ENCODE measurements at regions not wholly inside any gene's neighbourhood (a gene's known extent, or its start where the extent isn't known, plus 50 kb on each side); places are given as distances from the start of the nearest gene placed in this dataset.

DNA sequence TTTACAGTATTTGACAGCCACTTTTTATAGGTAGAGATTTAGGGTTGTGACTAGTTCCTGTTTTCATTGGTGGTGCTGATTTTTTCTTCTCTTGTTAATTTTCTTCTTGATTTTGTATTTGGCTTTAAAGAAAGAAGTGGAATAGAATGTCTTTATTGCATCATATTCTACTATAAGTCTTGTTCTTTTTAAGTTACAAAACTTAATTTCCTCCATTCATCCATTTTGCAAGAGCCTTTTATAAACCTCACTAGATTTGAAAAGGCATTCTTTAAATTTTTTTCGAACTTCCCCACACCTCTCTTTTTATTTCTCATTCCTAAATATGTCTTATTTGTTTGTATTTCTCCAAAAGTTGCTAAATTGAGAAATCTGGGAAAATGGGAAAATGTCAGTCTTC lies 1368.6 kb upstream of the ADGRL4 start:
- no peak overlapping the region for H4K5ac ChIP-seq (ENCODE audit: insufficient read length, low read depth, low read length)
- H3K27ac ChIP-seq (ENCODE audit: low read depth, low read length), result no peak overlapping the region
- H3K79me1 ChIP-seq (ENCODE audit: low read depth, low read length), result no peaks in the 10 kb centered on the region
- no peaks in the 10 kb centered on the region for H3K27me3 ChIP-seq (replicated peaks in 1 of 4; ENCODE audit: control insufficient read depth in 3 of 4, extremely low read depth in 1 of 4, insufficient read depth in 3 of 4, low read length in 3 of 4)
- TF ChIP-seq CEBPB (IDR thresholded peaks at IDR 0.05; ENCODE audit: low read depth, low read length) (no peak), PHF8 (conservative IDR thresholded peaks at IDR 0.05; ENCODE audit: low read depth, low read length) (no peak), EZH2 (IDR thresholded peaks at IDR 0.05; ENCODE audit: low read depth, low read length, severe bottlenecking) (no peak)
- DNase-seq (ENCODE audit: low read depth in 1 of 2, low spot score in 2 of 2) (no peak), FAIRE-seq (no peak)
- no peak overlapping the region for H2BK15ac ChIP-seq (ENCODE audit: low read length)
- H3K9ac ChIP-seq (replicated peaks in 1 of 4; ENCODE audit: extremely low read depth in 1 of 4, low read depth in 3 of 4, low read length in 3 of 4), result no peak overlapping the region
- 91 to 100% methylated on average over 1 of the region's 1 CpG for WGBS, 2 experiments (ENCODE audit: extremely low coverage in 1 of 2, insufficient coverage in 1 of 2, insufficient read length in 1 of 2, insufficient replicate concordance in 2 of 2, low coverage in 1 of 2, low lambda C conversion rate in 2 of 2, missing lambda C conversion rate in 1 of 2)
- H4K91ac ChIP-seq (replicated peaks; ENCODE audit: insufficient read length, low read length), result no peak overlapping the region
- ChIA-PET POLR2A (ENCODE audit: partially characterized antibody) (no interaction called here), CTCF (ENCODE audit: partially characterized antibody) (no interaction called here)
- no peak overlapping the region for H2BK12ac ChIP-seq (ENCODE audit: low read depth, low read length)
- no peak overlapping the region for H2BK20ac ChIP-seq (ENCODE audit: low read length)
- H3K18ac ChIP-seq (ENCODE audit: extremely low read depth, low read length), result no peak overlapping the region
- no peaks in the 10 kb centered on the region for H3K36me3 ChIP-seq (ENCODE audit: control insufficient read depth in 2 of 4, insufficient read depth in 4 of 4, low read length in 3 of 4)
- no peak overlapping the region for H4K8ac ChIP-seq (ENCODE audit: extremely low read depth, insufficient read depth, low read length)
- no peak overlapping the region for H2AK5ac ChIP-seq (ENCODE audit: low read depth, low read length)
- H3K4ac ChIP-seq (replicated peaks; ENCODE audit: insufficient read length, low read depth, low read length), result no peak overlapping the region
- no peaks in the 10 kb centered on the region for H3K9me3 ChIP-seq (ENCODE audit: insufficient read depth in 2 of 2, low read depth in 1 of 2, low read length in 1 of 2)
- H3K56ac ChIP-seq (replicated peaks; ENCODE audit: insufficient read length, low read depth, low read length), result no peak overlapping the region
- no peaks in the 10 kb centered on the region for H4K20me1 ChIP-seq (replicated peaks in 1 of 2; ENCODE audit: control insufficient read depth in 1 of 2, insufficient read depth in 2 of 2, low read length in 2 of 2)
- H3K14ac ChIP-seq (ENCODE audit: insufficient read length), result no peak overlapping the region
- H3K4me2 ChIP-seq (ENCODE audit: insufficient read depth in 1 of 2, low read depth in 2 of 2, low read length in 2 of 2), result no peak overlapping the region
- H3K23me2 ChIP-seq (ENCODE audit: low read depth, low read length), result no peaks in the 10 kb centered on the region
- H3K4me1 ChIP-seq (replicated peaks in 1 of 4; ENCODE audit: control insufficient read depth in 3 of 4, insufficient read depth in 4 of 4, low read length in 3 of 4), result no peaks in the 10 kb centered on the region
- no peak overlapping the region for H2BK5ac ChIP-seq (ENCODE audit: low read depth, low read length)
- H3K23ac ChIP-seq (ENCODE audit: insufficient read length), result no peak overlapping the region
- no peaks in the 10 kb centered on the region for H3K79me2 ChIP-seq (ENCODE audit: control insufficient read depth in 1 of 2, insufficient read depth in 2 of 2, low read length in 2 of 2)
- H2BK120ac ChIP-seq (replicated peaks; ENCODE audit: low read depth, low read length), result no peak overlapping the region
- no peak overlapping the region for H3K4me3 ChIP-seq (ENCODE audit: extremely low read depth in 1 of 4, insufficient read depth in 2 of 4, low read depth in 3 of 4, low read length in 4 of 4)
- peak overlapping the region; percentile 51; the same call in 1 of the 2 replicates for H2AFZ ChIP-seq (ENCODE audit: low read length)

Measured in H1 (cell line).